ENCODE measurements at regions not wholly inside any gene's neighbourhood (a gene's known extent, or its start where the extent isn't known, plus 50 kb on each side); places are given as distances from the start of the nearest gene placed in this dataset.
"Not testable (repeated sequence)": the region's sequence is repeated elsewhere in the genome, so short reads cannot be mapped to it uniquely, and the experiment has no call there.

DNA sequence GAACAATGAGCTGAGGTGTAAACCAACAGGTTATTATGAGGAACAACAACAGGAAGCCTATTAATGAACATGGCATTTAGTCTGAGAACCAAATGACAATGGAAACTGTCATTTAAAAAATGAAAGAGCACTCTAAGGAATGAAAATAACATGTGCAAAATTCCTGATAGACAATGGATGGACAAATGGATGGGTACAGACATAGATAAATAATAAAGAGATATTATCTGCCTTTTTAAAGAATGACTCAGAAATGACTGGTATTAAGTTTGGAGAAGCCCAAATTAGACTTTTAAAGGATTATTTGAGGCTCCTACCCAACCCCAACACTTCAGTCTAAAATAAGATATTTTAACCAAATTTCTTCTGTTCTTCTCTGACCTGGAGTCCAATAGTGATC, 650.5 kb upstream of the ZNF385D start:
- no peak for ATAC-seq

DNA sequence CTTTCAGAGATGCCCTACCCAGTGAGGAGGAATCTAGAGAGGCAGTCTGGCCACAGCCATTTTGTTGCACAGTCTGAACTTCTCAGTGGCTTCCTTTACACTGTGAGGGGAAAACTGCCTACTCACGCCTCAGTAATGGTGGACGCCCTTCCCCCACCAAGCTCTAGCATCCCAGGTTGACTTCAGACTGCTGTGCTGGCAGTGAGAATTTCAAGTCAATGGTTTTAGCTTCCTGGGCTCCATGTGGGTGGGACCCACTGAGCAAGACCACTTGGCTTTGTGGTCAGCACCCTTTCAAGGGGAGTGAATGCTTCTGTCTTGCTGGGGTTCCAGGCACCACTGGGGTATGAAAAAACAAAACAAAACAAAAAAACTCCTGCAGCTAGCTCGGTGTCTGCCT, 663.2 kb upstream of the ZNF385D start:
- ATAC-seq, result no peak

DNA sequence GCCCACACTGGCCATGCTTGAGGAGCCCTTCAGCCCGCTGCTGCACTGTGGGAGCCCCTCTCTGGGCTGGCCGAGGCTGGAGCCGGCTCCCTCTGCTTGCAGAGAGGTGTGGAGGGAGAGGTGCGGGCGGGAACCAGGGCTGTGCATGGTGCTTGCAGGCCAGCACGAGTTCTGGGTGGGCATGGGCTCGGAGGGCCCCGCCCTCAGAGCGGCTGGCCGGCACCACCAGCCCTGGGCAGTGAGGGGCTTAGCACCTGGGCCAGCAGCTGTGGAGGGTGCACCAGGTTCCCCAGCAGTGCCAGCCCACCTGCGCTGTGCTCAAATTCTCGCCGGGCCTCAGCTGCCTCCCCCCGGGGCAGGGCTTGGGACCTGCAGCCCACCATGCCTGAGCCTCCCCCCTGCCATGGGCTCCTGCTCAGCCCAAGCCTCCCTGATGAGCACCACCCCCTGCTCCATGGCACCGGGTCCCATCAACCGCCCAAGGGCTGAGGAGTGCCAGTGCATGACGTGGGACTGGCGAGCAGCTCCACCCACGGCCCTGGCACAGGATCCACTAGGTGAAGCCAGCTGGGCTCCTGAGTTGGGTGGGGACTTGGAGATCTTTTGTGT, 665.9 kb upstream of the ZNF385D start:
- ATAC-seq, result not testable (repeated sequence)

GRCh38 chr3:22419261-22419660, 668.3 kb upstream of the ZNF385D start:
- ATAC-seq, result no peak

GRCh38 chr3:22421589-22421988, 670.6 kb upstream of the ZNF385D start:
- no peak for ATAC-seq

DNA sequence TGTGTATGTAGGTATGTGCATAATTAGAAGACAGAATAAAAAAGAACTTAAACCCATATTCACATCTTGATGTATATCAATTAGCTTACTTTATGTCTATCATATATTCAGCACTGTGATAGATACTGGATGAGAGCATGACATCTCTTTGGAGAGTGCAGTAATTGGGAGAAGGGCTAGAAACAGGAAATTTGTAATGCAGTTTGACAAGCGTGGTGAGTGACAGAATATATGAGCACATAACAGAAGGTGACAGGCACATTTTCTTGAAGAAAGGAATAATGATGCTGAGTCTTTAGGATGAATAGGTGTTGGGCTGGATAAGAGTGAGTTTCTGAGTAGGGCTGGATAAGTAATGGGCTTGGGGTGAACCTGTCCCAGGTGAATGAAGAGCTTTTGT, 680.3 kb upstream of the ZNF385D start:
- ATAC-seq, result no peak

DNA sequence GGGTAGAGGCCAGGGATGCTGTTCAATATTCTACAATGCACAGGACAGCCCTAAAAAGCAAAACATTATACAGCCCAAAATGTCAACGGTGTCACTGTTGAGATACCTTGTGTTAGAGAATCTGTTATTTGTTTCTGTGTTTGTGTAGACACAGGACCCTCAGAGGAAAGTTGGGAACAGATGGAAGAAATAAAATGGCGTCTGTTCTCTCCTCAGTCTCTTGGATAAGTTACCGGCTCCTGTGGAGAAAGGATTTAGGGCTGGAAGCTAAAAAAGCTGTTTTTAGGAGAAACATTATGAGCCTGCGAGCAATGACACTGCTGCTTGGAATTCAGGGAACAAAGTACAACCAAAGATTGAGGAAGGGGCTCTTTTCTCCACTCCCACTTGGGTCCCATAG, 688.6 kb upstream of the ZNF385D start:
- no peak for ATAC-seq

- no peak for ATAC-seq
Observed at GRCh38 chr3:22441711-22442110, 690.7 kb upstream of the ZNF385D start.

DNA sequence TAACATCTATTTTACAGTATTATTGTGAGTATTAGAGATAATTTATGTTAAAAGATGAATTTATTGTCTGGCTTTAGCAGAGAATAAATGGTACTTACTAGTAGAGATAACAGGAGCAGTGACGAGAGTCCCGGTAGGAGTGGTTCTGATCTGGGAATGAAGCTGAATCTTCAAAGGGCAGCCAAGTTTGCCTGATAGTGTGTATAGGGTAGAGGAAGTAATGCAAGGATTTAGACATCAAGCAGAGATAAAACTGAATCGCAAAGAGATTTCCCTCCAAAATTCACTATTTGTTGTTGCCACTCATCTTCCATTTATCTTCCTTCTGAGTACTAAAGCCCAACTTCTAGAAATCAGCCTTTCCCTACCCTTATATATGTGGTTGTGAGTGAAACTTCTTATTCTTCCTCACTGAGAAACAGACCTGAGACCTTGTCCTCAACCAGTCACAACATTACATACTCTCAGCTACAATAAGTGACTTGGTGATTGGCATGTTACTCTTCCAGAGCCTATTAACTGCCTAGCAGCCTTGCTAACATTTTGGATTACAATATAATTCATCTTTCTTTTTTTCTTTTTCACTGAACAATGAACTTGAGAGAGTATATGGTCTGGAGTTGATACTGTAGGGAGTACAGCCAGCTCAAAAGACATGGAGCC, 692.7 kb upstream of the ZNF385D start:
- no peak for ATAC-seq

DNA sequence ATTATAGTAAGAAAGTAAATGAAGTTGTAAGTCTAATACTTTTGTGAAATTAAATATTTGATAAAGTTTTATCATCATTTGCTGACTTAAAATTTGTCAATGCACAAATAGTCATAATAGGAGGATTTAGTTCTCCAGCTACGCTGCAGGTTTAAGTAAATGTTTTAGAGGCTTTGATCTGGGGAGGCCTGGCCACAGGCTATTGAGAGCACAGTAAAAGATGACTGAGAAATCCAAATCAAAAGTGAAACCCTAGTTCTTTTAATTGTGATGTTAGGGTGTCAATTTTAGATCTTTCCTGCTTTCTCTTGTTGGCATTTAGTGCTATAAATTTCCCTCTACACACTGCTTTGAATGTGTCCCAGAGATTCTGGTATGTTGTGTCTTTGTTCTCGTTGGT, 694.3 kb upstream of the ZNF385D start:
- not testable (repeated sequence) for ATAC-seq

DNA sequence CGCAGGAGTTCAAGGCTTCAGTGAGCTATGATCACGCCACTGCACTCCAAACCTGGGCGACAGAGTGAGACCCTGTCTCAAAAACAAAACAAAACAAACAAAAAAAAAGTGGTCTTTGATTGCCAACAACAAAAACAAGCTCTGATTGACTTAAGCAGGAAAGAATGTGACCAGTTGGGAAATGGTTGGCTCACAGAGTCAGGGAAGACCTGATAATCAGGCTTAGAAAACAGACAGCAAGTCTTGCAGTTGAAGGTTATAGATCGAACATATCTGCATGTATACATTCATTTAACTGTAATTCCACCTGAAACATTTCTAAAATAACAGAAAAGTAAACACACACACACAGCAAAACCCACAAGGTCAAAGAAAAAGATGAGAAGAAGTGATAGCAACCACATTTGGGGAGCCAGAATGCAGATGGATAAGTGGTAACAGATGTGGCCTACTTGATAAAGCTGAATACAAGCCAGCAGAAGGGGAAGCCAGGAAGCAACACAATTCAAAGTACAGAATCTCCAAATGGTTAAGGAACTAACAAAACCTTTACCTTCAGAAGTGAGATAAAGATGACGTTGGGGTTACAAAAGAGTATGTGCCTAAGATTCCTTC, 699.9 kb upstream of the ZNF385D start:
- no peak for ATAC-seq

GRCh38 chr3:22451501-22451900, 700.5 kb upstream of the ZNF385D start:
- ATAC-seq, result no peak

DNA sequence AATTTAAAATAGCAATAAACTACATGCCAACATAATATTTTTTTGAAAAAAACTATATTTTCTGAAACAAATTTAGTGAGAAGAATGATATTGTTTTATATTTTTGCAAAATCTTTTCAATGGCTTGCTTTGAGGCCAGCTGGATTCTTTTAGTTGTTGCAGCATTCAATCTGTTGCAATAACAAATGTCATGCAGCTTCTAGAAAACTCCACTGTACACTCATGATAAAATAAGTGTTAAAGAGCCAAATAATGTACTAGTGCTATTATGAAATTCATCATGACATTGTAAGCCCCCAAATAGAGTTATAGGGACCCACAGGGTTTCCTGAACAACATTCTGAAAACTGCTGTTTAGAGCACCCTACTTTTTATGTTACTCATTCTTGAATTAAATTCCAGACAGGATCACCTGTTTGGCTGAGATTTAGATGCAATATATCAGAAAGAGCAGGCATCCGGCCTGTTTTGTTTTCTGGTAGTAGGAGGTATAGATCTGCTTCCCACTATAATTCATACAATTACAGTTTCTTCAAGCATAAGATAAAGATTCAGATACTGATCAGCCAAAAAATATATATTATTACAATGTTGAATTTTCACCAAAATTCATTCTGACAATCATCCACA, 703.0 kb upstream of the ZNF385D start:
- no peak for ATAC-seq

DNA sequence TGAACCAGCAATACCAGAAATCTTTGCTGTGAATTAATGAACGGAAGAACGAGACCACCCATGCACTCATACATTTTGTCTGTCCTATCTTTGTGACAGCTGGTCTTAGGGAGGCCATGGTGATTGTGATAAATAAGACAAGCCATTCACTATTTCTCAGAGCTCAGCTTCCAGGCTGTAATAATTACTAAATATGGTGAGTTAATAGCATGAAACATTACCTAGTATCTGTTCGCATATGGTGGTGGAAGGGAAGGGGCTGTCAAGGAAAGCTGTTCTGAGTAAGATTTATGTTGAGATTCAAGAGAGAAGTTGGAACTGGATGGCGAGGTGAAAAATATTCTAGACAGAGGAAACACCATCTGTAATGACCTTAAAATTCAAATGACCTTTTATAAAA, 719.0 kb upstream of the ZNF385D start:
- ATAC-seq, result no peak

- no peak for ATAC-seq
Observed at GRCh38 chr3:22471557-22471956, 720.5 kb upstream of the ZNF385D start.

DNA sequence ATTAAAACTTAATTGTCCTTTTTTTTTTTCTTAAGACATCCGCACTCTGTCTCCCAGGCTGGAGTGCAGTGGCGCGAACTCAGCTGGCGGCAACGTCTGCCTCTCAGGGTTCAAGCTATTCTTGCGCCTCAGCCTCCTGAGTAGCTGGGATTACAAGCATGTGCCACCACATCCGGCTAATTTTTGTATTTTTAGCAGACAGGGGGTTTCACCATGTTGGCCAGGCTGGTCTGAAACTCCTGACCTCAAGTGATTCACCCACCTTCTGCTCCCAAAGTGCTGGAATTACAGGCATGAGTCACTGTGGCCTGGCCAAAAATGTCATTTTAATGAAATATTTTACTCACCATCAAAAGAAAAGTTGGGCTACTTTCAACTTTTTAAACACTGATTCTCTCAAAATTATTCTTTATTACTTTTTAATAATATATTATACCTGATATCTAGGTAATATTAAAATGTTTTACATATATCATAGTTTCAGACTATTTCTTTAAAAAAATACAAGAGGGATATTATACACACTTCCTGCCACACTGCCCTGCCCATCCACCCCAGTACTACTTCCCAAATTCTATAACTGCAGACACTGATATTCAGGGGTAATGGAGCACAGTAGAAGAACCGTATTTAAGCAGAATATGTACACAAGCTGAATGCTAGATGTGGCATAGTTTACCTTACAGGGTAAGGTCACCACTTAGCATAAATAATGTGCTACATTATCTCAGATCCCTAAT, 723.9 kb upstream of the ZNF385D start:
- ATAC-seq, result no peak

GRCh38 chr3:22475665-22476240, 724.7 kb upstream of the ZNF385D start:
- no peak for ATAC-seq

GRCh38 chr3:22476976-22477375, 726.0 kb upstream of the ZNF385D start:
- ATAC-seq, result no peak

- ATAC-seq, result no peak
Observed at GRCh38 chr3:22485954-22486353, 717.2 kb upstream of the UBE2E2 start.

- no peak for ATAC-seq
Observed at GRCh38 chr3:22490747-22491146, 712.4 kb upstream of the UBE2E2 start.

DNA sequence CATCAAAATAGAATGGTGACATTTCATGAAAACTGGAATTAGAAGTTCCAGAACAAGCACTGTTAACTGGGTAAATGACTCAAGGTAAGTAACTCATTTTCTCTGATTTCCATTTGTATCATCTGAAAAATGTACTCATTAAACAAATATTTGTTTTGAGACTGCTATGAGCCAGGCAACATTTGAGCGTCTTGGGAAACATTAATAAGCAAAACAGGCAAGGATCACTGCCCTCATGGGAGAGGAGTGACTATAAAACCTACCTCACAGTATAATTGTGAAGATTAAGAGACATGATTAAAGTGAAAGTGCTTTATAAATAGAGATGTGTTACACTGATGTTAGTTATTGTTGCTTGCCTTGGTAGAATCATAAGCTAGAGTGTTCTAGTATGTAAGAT, 711.8 kb upstream of the UBE2E2 start:
- no peak for ATAC-seq

DNA sequence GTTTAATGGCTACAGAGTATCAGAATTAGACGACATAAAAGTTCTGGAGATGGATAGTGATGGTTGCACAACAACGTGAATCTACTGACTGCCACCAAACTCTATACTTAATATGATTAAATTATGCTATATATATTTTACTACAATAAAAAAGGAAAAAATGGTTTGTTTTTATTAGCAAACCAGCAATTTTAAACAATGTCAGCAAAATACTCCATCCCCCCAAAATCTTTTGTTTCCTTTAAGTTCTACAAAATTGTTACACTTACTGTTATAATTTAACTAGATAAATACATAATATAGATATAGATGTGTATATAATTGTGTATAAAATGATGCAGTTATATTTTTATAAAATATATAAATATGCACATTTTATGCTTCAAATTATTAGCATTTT, 710.8 kb upstream of the UBE2E2 start:
- no peak for ATAC-seq

DNA sequence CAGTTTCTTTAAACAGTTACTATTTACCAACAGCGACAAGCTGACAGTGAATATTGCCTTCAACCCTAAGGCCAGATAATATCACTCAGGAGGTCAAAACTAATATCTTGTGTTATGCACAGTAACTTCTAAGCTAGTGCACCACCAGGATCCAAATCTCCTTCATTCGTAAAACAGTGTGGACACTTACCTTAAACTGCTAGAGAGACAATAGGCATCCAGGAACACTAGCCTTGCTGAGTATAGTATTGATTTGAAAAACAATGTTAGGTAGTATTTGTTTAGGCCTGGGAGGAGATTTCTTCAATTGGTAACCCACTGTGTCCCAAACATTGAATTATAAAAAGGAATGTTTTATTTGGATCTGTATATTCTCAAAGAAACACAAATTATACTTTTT, 707.9 kb upstream of the UBE2E2 start:
- no peak for ATAC-seq

Data from esophagus mucosa (tissue), 1 donor.